ENCODE measurements at regions not wholly inside any gene's neighbourhood (a gene's known extent, or its start where the extent isn't known, plus 50 kb on each side); places are given as distances from the start of the nearest gene placed in this dataset.

DNA sequence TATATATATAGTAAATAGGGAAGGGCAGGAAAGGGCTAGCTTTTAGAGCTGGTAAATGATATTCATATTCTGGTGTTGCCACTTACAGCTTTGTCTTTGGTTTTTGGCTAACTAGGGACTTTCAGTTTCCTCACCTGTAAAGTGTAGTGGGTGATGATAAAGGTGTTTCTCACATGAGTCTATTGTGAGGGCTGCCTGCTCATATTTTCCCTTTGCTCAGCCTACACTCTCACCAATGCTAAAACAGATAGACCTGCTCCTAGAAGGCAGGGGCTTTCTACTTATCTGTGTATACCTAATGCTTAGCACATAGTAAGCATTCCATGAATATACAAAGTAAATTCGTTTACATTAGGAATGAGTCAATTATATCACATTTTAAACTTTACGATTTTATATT lies 137.2 kb upstream of the HS3ST1 start:
- no peak for TF ChIP-seq FOXP2 (optimal IDR thresholded peaks at IDR 0.05; ENCODE audit: borderline replicate concordance, extremely low read depth, extremely low read length, insufficient read depth)
- TF ChIP-seq, protein P1, sequence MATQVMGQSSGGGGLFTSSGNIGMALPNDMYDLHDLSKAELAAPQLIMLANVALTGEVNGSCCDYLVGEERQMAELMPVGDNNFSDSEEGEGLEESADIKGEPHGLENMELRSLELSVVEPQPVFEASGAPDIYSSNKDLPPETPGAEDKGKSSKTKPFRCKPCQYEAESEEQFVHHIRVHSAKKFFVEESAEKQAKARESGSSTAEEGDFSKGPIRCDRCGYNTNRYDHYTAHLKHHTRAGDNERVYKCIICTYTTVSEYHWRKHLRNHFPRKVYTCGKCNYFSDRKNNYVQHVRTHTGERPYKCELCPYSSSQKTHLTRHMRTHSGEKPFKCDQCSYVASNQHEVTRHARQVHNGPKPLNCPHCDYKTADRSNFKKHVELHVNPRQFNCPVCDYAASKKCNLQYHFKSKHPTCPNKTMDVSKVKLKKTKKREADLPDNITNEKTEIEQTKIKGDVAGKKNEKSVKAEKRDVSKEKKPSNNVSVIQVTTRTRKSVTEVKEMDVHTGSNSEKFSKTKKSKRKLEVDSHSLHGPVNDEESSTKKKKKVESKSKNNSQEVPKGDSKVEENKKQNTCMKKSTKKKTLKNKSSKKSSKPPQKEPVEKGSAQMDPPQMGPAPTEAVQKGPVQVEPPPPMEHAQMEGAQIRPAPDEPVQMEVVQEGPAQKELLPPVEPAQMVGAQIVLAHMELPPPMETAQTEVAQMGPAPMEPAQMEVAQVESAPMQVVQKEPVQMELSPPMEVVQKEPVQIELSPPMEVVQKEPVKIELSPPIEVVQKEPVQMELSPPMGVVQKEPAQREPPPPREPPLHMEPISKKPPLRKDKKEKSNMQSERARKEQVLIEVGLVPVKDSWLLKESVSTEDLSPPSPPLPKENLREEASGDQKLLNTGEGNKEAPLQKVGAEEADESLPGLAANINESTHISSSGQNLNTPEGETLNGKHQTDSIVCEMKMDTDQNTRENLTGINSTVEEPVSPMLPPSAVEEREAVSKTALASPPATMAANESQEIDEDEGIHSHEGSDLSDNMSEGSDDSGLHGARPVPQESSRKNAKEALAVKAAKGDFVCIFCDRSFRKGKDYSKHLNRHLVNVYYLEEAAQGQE (IDR thresholded peaks at IDR 0.05; ENCODE audit: insufficient read depth in 1 of 2, low read depth in 2 of 2, low read length in 2 of 2): no peak
- no peak for TF ChIP-seq POLR2AphosphoS5 (IDR thresholded peaks at IDR 0.05; ENCODE audit: low read depth, low read length)
- TF ChIP-seq TAF1 (IDR thresholded peaks at IDR 0.05; ENCODE audit: borderline replicate concordance, insufficient read depth, low read length): no peak
- TF ChIP-seq SIN3A (IDR thresholded peaks at IDR 0.05; ENCODE audit: borderline replicate concordance, insufficient read depth, low read length): no peak

DNA sequence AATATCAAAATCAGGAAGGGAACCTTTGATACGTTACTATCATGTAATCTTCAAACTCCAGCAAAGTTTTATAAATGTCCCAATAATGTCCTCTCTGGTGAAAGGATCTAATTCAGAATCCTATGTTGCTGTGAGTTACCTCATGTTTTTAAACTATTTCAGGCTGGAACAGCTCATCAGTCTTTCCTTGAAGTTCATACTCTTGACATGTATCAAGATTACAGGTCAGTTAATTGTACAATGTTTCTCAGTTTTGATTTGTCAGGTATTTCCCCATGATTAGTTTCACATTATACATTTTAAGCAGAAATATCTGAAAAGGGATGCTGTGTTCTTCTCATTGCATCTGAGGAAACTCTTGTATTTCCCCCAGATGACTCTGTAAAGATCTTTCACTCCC lies 136.5 kb upstream of the HS3ST1 start:
- no peak for TF ChIP-seq FOXP2 (optimal IDR thresholded peaks at IDR 0.05; ENCODE audit: borderline replicate concordance, extremely low read depth, extremely low read length, insufficient read depth)
- no peak for TF ChIP-seq TAF1 (IDR thresholded peaks at IDR 0.05; ENCODE audit: borderline replicate concordance, insufficient read depth, low read length)
- TF ChIP-seq POLR2AphosphoS5 (IDR thresholded peaks at IDR 0.05; ENCODE audit: low read depth, low read length): no peak

DNA sequence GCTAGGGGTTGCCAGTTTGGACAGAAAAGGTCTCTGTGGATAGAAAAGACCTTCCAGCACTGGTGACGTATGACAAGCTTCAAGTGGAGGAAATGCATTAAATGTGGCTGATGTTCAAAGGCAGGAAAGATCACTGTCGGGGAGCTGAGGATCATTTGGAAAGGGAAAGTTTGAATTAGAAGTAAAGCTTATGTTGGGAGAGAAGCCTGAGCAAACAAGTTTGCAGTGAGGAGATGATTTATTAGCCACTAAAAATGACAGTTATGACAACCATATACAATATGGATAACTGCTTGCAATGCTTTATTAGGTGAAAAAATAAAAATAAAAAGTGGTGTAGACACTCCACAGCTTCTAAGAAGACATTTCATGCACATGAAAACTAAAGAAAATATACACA lies 135.3 kb upstream of the HS3ST1 start:
- TF ChIP-seq FOXP2 (optimal IDR thresholded peaks at IDR 0.05; ENCODE audit: borderline replicate concordance, extremely low read depth, extremely low read length, insufficient read depth) (no peak), TAF1 (IDR thresholded peaks at IDR 0.05; ENCODE audit: borderline replicate concordance, insufficient read depth, low read length) (no peak), POLR2AphosphoS5 (IDR thresholded peaks at IDR 0.05; ENCODE audit: low read depth, low read length) (no peak), SIN3A (IDR thresholded peaks at IDR 0.05; ENCODE audit: borderline replicate concordance, insufficient read depth, low read length) (no peak)
- TF ChIP-seq, protein P1 (IDR thresholded peaks at IDR 0.05; ENCODE audit: insufficient read depth in 1 of 2, low read depth in 2 of 2, low read length in 2 of 2): no peak

DNA sequence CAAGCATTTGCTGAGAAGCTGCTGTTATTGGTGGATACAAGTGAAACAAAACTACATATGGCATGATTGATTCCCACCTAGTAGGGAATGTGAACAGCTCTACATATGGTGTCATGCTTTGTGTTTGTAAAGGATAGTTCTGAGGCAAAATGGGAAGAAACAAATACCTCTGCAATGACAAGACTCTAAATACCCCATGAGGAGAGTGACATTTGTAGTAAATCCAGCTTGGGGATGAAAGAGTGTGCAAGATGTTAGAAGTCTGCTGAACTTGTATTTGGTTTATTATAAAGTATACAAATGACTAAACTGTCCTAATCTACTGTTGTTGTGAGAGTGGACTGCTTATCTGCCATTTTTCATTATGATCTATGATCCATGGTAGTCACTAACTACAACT lies 120.8 kb upstream of the HS3ST1 start:
- TF ChIP-seq FOXP2 (optimal IDR thresholded peaks at IDR 0.05; ENCODE audit: borderline replicate concordance, extremely low read depth, extremely low read length, insufficient read depth) (no peak), TAF1 (IDR thresholded peaks at IDR 0.05; ENCODE audit: borderline replicate concordance, insufficient read depth, low read length) (no peak), POLR2AphosphoS5 (IDR thresholded peaks at IDR 0.05; ENCODE audit: low read depth, low read length) (no peak), SIN3A (IDR thresholded peaks at IDR 0.05; ENCODE audit: borderline replicate concordance, insufficient read depth, low read length) (no peak)
- TF ChIP-seq, protein P1 (IDR thresholded peaks at IDR 0.05; ENCODE audit: insufficient read depth in 1 of 2, low read depth in 2 of 2, low read length in 2 of 2): no peak

DNA sequence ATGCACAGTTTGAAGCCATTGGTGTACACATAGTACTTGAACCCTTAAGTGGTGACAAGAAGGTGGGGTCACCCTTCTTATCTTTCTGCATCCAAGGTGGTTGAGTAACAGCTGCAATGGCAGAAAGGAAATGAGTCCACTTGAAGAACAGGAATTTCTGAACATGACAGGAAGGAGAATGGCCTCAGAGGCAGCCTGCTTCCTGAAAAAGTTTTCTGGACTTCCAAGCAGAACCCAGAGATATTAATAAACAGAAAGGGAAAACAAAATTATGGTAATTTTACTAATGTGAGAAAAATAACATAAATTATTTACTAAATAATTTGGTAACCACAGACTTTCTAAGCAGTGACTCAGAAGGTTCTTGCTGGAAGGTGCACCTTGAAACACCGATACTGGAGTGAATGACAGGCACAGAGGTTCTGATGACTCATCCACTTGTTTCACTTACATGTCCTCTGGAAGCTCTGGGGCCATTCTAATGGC lies 119.9 kb upstream of the HS3ST1 start:
- no peak for TF ChIP-seq SIN3A (IDR thresholded peaks at IDR 0.05; ENCODE audit: borderline replicate concordance, insufficient read depth, low read length)
- TF ChIP-seq FOXP2 (optimal IDR thresholded peaks at IDR 0.05; ENCODE audit: borderline replicate concordance, extremely low read depth, extremely low read length, insufficient read depth): no peak
- TF ChIP-seq POLR2AphosphoS5 (IDR thresholded peaks at IDR 0.05; ENCODE audit: low read depth, low read length): no peak
- TF ChIP-seq, protein P1 (IDR thresholded peaks at IDR 0.05; ENCODE audit: insufficient read depth in 1 of 2, low read depth in 2 of 2, low read length in 2 of 2): no peak
- no peak for TF ChIP-seq TAF1 (IDR thresholded peaks at IDR 0.05; ENCODE audit: borderline replicate concordance, insufficient read depth, low read length)
